ENCODE measurements at regions not wholly inside any gene's neighbourhood (a gene's known extent, or its start where the extent isn't known, plus 50 kb on each side); places are given as distances from the start of the nearest gene placed in this dataset.
"Not testable (repeated sequence)": the region's sequence is repeated elsewhere in the genome, so short reads cannot be mapped to it uniquely, and the experiment has no call there.

DNA sequence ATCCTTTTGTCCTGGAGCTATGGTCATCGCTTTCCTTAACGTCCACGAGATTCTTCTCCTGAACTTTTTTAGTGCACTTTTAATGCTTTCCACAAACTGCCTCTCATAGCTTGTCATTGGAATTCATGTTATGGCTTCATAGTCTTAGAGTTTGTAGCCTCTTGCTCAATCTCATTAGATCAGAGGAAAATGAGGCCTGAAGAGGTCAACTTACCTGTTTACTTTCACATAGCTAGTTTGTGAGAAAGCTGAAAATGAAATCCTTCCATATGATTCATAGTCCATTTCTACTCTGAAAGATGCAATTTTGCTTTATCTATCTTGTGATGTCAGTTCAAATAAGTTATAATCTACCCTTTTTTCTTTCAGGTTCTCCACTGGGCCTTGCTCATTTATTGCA is 1747.2 kb upstream of the RAG2 start:
- intact Hi-C loops (cut with DNase I, micrococcal nuclease) = no loop called here
- Histone ChIP-seq H3K4me3 (no peak overlapping the region), H3K9me3 (peaks cover 37% of the 10 kb centered on the region), H3K36me3 (ENCODE audit: low read depth) (no peaks in the 10 kb centered on the region), H3K4me1 (ENCODE audit: low read depth) (no peaks in the 10 kb centered on the region)
- ATAC-seq = no peak
- DNase-seq = no peak
- TF ChIP-seq, protein P1, sequence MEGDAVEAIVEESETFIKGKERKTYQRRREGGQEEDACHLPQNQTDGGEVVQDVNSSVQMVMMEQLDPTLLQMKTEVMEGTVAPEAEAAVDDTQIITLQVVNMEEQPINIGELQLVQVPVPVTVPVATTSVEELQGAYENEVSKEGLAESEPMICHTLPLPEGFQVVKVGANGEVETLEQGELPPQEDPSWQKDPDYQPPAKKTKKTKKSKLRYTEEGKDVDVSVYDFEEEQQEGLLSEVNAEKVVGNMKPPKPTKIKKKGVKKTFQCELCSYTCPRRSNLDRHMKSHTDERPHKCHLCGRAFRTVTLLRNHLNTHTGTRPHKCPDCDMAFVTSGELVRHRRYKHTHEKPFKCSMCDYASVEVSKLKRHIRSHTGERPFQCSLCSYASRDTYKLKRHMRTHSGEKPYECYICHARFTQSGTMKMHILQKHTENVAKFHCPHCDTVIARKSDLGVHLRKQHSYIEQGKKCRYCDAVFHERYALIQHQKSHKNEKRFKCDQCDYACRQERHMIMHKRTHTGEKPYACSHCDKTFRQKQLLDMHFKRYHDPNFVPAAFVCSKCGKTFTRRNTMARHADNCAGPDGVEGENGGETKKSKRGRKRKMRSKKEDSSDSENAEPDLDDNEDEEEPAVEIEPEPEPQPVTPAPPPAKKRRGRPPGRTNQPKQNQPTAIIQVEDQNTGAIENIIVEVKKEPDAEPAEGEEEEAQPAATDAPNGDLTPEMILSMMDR (IDR thresholded peaks at IDR 0.05) = no peak

DNA sequence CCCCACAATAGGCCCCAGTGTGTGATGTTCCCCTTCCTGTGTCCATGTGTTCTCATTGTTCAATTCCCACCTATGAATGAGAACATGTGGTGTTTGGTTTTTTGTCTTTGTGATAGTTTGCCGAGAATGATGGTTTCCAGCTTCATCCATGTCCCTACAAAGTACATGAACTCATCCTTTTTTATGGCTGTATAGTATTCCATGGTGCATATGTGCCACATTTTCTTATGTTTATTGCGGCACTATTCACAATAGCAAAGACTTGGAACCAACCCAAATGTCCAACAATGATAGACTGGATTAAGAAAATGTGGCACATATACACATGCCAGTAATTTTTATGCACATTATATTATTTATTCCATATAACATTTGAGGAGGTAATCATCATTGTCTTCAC is 1743.6 kb upstream of the RAG2 start:
- ATAC-seq; H3K4me3 ChIP-seq; intact Hi-C loops (cut with DNase I, micrococcal nuclease); H3K36me3 ChIP-seq (ENCODE audit: low read depth); H3K4me1 ChIP-seq (ENCODE audit: low read depth); DNase-seq: not testable (repeated sequence)
- H3K9me3 ChIP-seq = peaks cover 38% of the 10 kb centered on the region

DNA sequence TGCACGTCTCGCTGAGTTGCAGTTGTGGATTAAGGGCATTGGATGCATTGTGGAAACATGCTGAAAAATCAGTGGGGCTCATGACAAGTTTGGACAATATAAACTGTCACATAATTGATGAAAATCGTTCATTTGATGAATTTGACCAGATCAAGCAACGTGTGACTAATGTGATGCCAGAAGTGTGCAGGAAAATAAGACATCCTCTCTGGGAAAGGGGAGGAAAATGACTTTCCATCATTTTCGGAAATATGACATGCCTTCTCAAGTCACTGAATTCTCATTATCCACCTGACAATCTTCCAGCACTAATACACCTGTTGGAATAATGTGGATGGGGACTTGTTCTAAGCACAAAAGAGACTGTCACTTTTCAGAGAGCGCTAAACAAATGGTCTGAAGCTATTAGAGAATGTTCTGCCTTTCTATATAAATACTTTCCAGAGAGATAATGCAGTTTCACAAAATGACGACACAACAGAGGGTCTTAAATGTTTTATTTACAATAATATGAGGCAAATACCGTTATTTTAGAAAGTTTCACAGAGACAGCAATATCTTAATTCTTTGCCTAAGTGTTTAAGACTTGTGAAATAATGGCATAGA is 1741.9 kb upstream of the RAG2 start:
- H3K4me3 ChIP-seq = no peak overlapping the region
- peaks cover 33% of the 10 kb centered on the region for H3K9me3 ChIP-seq
- no peaks in the 10 kb centered on the region for H3K36me3 ChIP-seq (ENCODE audit: low read depth)
- TF ChIP-seq, protein P1 (IDR thresholded peaks at IDR 0.05) = no peak
- ATAC-seq (no peak), DNase-seq (no peak)
- no peaks in the 10 kb centered on the region for H3K4me1 ChIP-seq (ENCODE audit: low read depth)
- intact Hi-C loops (cut with DNase I, micrococcal nuclease) = no loop called here

DNA sequence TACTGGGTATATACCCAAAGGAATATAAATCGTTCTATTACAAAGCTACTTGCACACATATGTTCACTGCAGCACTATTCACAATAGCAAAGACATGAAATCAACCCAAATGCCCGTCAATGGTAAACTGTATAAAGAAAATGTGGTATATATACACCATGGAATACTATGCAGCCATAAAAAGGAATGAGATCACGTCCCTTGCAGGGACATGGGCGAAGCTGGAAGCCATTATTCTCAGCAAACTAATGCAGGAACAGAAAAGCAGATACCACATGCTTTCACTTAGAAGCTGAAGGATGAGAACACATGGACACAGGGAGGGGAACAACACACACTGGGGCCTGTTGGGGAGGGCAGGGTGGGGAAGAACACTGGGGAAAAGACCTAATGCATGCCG is 1740.0 kb upstream of the RAG2 start:
- H3K4me3 ChIP-seq; H3K36me3 ChIP-seq (ENCODE audit: low read depth); H3K4me1 ChIP-seq (ENCODE audit: low read depth); DNase-seq; ATAC-seq; intact Hi-C loops (cut with DNase I, micrococcal nuclease): not testable (repeated sequence)
- peaks cover 30% of the 10 kb centered on the region for H3K9me3 ChIP-seq

DNA sequence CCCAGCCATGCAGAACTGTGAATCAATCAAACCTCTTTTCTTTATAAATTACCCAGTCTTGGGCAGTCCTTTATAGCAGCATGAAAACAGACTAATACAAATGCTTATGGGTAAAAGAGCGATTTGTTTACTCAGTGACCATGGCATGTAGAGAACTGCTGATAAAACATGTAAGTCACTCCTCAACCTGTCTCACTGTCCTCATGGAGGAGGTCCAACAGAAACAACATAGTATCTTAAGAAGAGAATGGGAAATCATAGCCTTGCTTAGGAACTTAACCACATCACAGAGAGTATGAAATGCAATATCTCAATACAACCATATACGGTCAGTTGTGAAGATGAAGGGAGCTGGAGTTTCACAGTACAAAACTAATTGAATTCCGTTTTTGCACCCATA is 1734.0 kb upstream of the RAG2 start:
- no peak for ATAC-seq
- no peak for DNase-seq
- intact Hi-C loops (cut with DNase I, micrococcal nuclease) = no loop called here

DNA sequence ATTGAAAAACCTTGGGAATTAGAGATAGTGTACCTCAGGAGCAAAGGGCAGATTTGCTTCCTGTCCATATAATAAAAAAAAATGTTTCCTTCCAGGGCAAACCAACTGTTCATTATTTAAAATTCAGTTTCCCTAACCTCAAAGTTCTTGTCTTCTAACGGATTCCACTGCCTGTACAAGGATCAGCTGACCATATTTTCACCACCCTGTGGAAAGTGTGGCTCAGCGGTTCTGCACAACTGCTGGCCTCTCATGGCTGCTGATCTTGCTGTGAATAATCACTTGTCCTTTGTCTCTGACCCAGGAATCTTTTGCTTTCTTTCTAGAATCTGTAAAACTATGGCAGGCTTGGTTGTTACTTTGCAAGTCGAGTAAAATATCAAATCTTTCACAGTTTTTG is 1732.5 kb upstream of the RAG2 start:
- intact Hi-C loops (cut with DNase I, micrococcal nuclease) = no loop called here

More for the DNA sequence above, 1734.0 kb upstream of the RAG2 start:
- Histone ChIP-seq H3K9me3 (peaks cover 6% of the 10 kb centered on the region), H3K36me3 (ENCODE audit: low read depth) (no peaks in the 10 kb centered on the region), H3K4me1 (ENCODE audit: low read depth) (no peaks in the 10 kb centered on the region), H3K4me3 (no peak overlapping the region)
- TF ChIP-seq, protein P1 (IDR thresholded peaks at IDR 0.05) = no peak

More for the DNA sequence above, 1732.5 kb upstream of the RAG2 start:
- no peak for ATAC-seq
- Histone ChIP-seq H3K9me3 (peaks cover 6% of the 10 kb centered on the region), H3K4me1 (ENCODE audit: low read depth) (no peaks in the 10 kb centered on the region), H3K4me3 (no peak overlapping the region), H3K36me3 (ENCODE audit: low read depth) (no peaks in the 10 kb centered on the region)
- TF ChIP-seq, protein P1 (IDR thresholded peaks at IDR 0.05) = no peak
- no peak for DNase-seq

Data from mucosa of descending colon (tissue), 3 donors.